Psoas muscle (tissue), 7 donors: ENCODE measurements at regions not wholly inside any gene's neighbourhood (a gene's known extent, or its start where the extent isn't known, plus 50 kb on each side); places are given as distances from the start of the nearest gene placed in this dataset.
A peak's percentile ranks its signal among the peaks of the same experiment; 100 is the strongest.

ENCODE experiments used
- ATAC-seq, 4 donors: fragments of 200-7000 bp; cut with Tn5 transposase; one replicate each; pipeline ENCODE4 v1.9.1; 2020; ENCODE audit warnings: moderate library complexity in 3 of 4, mild to moderate bottlenecking in 2 of 4
- DNase-seq, 2 donors: peaks; one replicate each; pipeline ENCODE4 v3.0.0-alpha.2; 2020
- H3K27ac ChIP-seq: fragments of 200-600 bp; one replicate; pipeline ENCODE4 v1.8.0; 2022
- H3K27me3 ChIP-seq, 3 donors: fragments of 200-600 bp in 1 of 3; one replicate each; pipeline versions ENCODE4 v1.6.1 to v1.8.0; 2013 to 2022; ENCODE audit warnings: low read length in 2 of 3, mild to moderate bottlenecking in 2 of 3, moderate library complexity in 1 of 3; ENCODE audit not compliant: insufficient read depth in 3 of 3
- H3K36me3 ChIP-seq, 2 donors: fragments of 200-600 bp in 1 of 2; one replicate each; pipeline versions ENCODE4 v1.6.1 to v1.8.0; 2013 to 2022; ENCODE audit warnings: low read depth in 1 of 2, mild to moderate bottlenecking in 1 of 2, moderate library complexity in 1 of 2; ENCODE audit not compliant: insufficient read depth in 1 of 2
- H3K4me1 ChIP-seq: fragments of 200-600 bp; one replicate; pipeline ENCODE4 v1.8.0; 2022
- H3K4me3 ChIP-seq: fragments of 200-600 bp; one replicate; pipeline ENCODE4 v1.8.0; 2022; ENCODE audit warnings: mild to moderate bottlenecking
- H3K9me3 ChIP-seq: fragments of 200-600 bp; one replicate; pipeline ENCODE4 v1.8.0; 2022
- CTCF ChIP-seq: fragments of 200-600 bp; IDR thresholded peaks from one replicate; pipeline ENCODE4 v1.8.0; 2022; ENCODE audit warnings: antibody characterized with exemption
- WGBS, 3 donors: extraction: QIAGEN DNeasy Blood & Tissue Kit; methylation state at CpG; one replicate each; pipeline versions ENCODE4 v1.1.6 to v1.1.7; 2013; 5-methylcytosine and 5-hydroxymethylcytosine counted together
- intact Hi-C, 2 donors: fragments of 100-400 bp; cut with DNase I; formaldehyde crosslinking; loops; one replicate each; pipeline versions ENCODE4 v1.11.0 to v1.14.2; 2022
- donor health status: healthy with polysubstance abuse.
- donor health status: DM: no; HTN: no; CAD: no; lungs with moderate emphysema.
- donor health status: Bipolar disorder and iron deficiency.
- donor health status: healthy.
- donor health status: DM: yes; HTN: yes; CAD: no.
- donor health status: DM: no; HTN: no; CAD: no.
- donor health status: DM: yes; HTN: yes; CAD: no.

- Histone ChIP-seq H3K27ac (no peak overlapping the region), H3K4me3 (no peak overlapping the region), H3K9me3 (no peaks in the 10 kb centered on the region), H3K27me3 (no peaks in the 10 kb centered on the region), H3K36me3 (no peaks in the 10 kb centered on the region), H3K4me1 (no peaks in the 10 kb centered on the region)
- intact Hi-C loops: no loop called here
- TF ChIP-seq CTCF: no peak
- DNase-seq: no peak
- no peak for ATAC-seq
- 89 to 91% (median 89%) methylated on average over 3 of the region's 3 CpGs for WGBS, 3 donors
Measured at GRCh38 chr3:115537669-115538068, 85.6 kb upstream of the GAP43 start.

GRCh38 chr3:115547207-115547606 is 76.1 kb upstream of the GAP43 start:
- no peaks in the 10 kb centered on the region for H3K36me3 ChIP-seq
- WGBS, 3 donors: 92 to 98% (median 97%) methylated on average over 3 of the region's 3 CpGs
- no peak overlapping the region for H3K4me3 ChIP-seq
- intact Hi-C loops: no loop called here
- DNase-seq (no peak), ATAC-seq (no peak)
- no peaks in the 10 kb centered on the region for H3K4me1 ChIP-seq
- no peak overlapping the region for H3K27ac ChIP-seq
- no peaks in the 10 kb centered on the region for H3K27me3 ChIP-seq
- H3K9me3 ChIP-seq: no peaks in the 10 kb centered on the region
- no peak for TF ChIP-seq CTCF

- intact Hi-C loops: no loop called here
- no peak overlapping the region for H3K27ac ChIP-seq
- DNase-seq (no peak), ATAC-seq (no peak)
- no peaks in the 10 kb centered on the region for H3K36me3 ChIP-seq
- 61 to 71% (median 69%) methylated on average over 2 of the region's 2 CpGs for WGBS, 3 donors
- no peaks in the 10 kb centered on the region for H3K9me3 ChIP-seq
- no peak overlapping the region for H3K4me3 ChIP-seq
- no peaks in the 10 kb centered on the region for H3K4me1 ChIP-seq
- TF ChIP-seq CTCF: no peak
- H3K27me3 ChIP-seq: no peaks in the 10 kb centered on the region
Measured at GRCh38 chr3:115548611-115549010, 74.7 kb upstream of the GAP43 start.

- no peaks in the 10 kb centered on the region for H3K4me1 ChIP-seq
- no peak for TF ChIP-seq CTCF
- no peak overlapping the region for H3K27ac ChIP-seq
- intact Hi-C loops: no loop called here
- no peaks in the 10 kb centered on the region for H3K36me3 ChIP-seq
- no peak overlapping the region for H3K4me3 ChIP-seq
- H3K9me3 ChIP-seq: no peaks in the 10 kb centered on the region
- ATAC-seq: no peak
- DNase-seq: no peak
- no peaks in the 10 kb centered on the region for H3K27me3 ChIP-seq
- 29 to 46% (median 30%) methylated on average over 2 of the region's 2 CpGs for WGBS, 3 donors
Measured at GRCh38 chr3:115549071-115549470, 74.2 kb upstream of the GAP43 start.

GRCh38 chr3:115550285-115550761 is 73.0 kb upstream of the GAP43 start:
- Histone ChIP-seq H3K27ac (no peak overlapping the region), H3K36me3 (no peaks in the 10 kb centered on the region), H3K4me3 (no peak overlapping the region), H3K27me3 (no peaks in the 10 kb centered on the region), H3K9me3 (no peaks in the 10 kb centered on the region), H3K4me1 (no peaks in the 10 kb centered on the region)
- intact Hi-C loops: no loop called here
- no peak for ATAC-seq
- TF ChIP-seq CTCF: no peak
- WGBS, 3 donors: 19 to 44% (median 40%) methylated on average over 1 of the region's 1 CpG
- DNase-seq: peak in 1 of 2 donors; percentile 27
